SK-N-SH (cell line): ENCODE measurements at regions not wholly inside any gene's neighbourhood (a gene's known extent, or its start where the extent isn't known, plus 50 kb on each side); places are given as distances from the start of the nearest gene placed in this dataset.

Experiments
- CTCF ChIP-seq: fragments of 200-600 bp; sonication (generic); IDR thresholded peaks from 2 replicates; pipeline ENCODE4 v1.6.1; 2017; ENCODE audit warnings: antibody characterized with exemption, mild to moderate bottlenecking, moderate library complexity
- EZH2phosphoT487 ChIP-seq: fragments of 200-600 bp; sonication (generic); IDR thresholded peaks from 2 replicates; pipeline ENCODE4 v1.6.1; 2017; ENCODE audit warnings: low read depth, mixed run types, mild to moderate bottlenecking, antibody characterized with exemption, moderate library complexity, borderline replicate concordance
- GABPA ChIP-seq: IDR thresholded peaks from 2 replicates; pipeline ENCODE4 v1.4.0; 2012; ENCODE audit warnings: low read depth, mild to moderate bottlenecking

- no peak for TF ChIP-seq CTCF
- no peak for TF ChIP-seq EZH2phosphoT487
- TF ChIP-seq GABPA = no peak
These were observed 877.3 kb upstream of the MAP3K7 start for GRCh38 chr6:91464201-91464600.
